AG04450 (cell line): ENCODE measurements at regions not wholly inside any gene's neighbourhood (a gene's known extent, or its start where the extent isn't known, plus 50 kb on each side); places are given as distances from the start of the nearest gene placed in this dataset.

Source experiments
- CTCF ChIA-PET: fragments of 300-600, 350-600 bp; formaldehyde crosslinking; extraction: SDS; loops from one replicate; lab custom pipeline; 2022; ENCODE audit warnings: antibody characterized with exemption, inconsistent platforms; lab: Charles Lee
- POLR2A ChIA-PET: fragments of 350-600 bp; formaldehyde crosslinking; extraction: SDS; loops from one replicate; lab custom pipeline; 2021; ENCODE audit warnings: antibody characterized with exemption, inconsistent platforms; lab: Yijun Ruan, JAX
- DNase-seq: peaks from one replicate; pipeline ENCODE4 v3.0.0-alpha.2; 2011; ENCODE audit warnings: low read depth, low spot score
- H3K27ac ChIP-seq: one replicate; pipeline ENCODE4 v1.5.1; 2012; ENCODE audit warnings: low read depth, low read length, control low read depth
- H3K27me3 ChIP-seq: one replicate; pipeline ENCODE4 v1.6.0; 2012; ENCODE audit warnings: low read length; ENCODE audit not compliant: control insufficient read depth, insufficient read depth
- H3K4me3 ChIP-seq: 2 replicates; pipeline ENCODE4 v1.5.1; 2011; ENCODE audit warnings: mild to moderate bottlenecking, low read depth, low read length, control low read depth
- H3K9me3 ChIP-seq: 2 replicates; pipeline ENCODE4 v1.5.1; 2012; ENCODE audit warnings: low read length; ENCODE audit not compliant: control insufficient read depth, insufficient read depth
- TF ChIP-seq, protein P1 (sequence below): IDR thresholded peaks from 2 replicates; pipeline ENCODE4 v1.5.1; 2011; ENCODE audit warnings: low read depth, low read length, control low read depth, inconsistent platforms

DNA sequence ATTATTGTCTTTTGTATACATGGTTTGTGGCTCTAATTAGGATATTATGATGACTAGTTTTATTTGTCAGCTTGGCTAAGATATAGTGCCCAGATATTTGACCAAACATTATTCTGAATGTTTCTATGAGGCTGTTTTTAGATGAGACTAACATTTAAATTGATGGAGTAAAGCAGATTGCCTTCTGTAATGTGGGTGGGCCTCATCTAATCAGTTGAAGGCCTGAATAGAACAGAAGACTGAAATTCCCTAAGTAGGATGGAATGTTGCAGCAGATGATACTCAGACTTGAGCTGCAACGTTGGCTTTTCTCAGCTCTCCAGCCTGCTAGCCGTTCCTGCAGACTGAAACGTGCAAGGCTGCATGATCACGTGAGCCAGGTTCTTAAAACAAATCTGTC is 546.5 kb downstream of the EDEM1 start:
- ChIA-PET POLR2A (no interaction called here), CTCF (no interaction called here)

DNA sequence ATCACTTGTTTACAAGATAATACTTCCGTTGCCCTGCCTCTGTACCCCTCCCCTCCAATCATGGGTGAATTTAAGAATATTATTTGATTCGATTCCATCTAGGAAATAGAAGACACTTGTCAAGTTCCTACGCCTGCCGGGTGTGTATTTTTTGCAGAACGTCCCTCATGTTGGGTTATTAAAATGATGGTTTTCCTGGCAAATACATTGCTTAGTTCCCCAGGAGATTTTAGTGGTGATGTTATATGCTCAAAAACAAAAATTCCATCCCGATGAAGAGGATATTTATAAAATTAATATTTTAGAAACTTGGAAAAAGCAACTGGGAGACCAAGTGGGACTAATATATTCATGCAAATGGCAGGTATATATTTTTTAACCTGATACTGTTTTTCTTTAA is 548.4 kb downstream of the EDEM1 start:
- DNase-seq = no peak
- ChIA-PET POLR2A (no interaction called here), CTCF (no interaction called here)
- TF ChIP-seq, protein P1, sequence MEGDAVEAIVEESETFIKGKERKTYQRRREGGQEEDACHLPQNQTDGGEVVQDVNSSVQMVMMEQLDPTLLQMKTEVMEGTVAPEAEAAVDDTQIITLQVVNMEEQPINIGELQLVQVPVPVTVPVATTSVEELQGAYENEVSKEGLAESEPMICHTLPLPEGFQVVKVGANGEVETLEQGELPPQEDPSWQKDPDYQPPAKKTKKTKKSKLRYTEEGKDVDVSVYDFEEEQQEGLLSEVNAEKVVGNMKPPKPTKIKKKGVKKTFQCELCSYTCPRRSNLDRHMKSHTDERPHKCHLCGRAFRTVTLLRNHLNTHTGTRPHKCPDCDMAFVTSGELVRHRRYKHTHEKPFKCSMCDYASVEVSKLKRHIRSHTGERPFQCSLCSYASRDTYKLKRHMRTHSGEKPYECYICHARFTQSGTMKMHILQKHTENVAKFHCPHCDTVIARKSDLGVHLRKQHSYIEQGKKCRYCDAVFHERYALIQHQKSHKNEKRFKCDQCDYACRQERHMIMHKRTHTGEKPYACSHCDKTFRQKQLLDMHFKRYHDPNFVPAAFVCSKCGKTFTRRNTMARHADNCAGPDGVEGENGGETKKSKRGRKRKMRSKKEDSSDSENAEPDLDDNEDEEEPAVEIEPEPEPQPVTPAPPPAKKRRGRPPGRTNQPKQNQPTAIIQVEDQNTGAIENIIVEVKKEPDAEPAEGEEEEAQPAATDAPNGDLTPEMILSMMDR = no peak
- H3K27me3 ChIP-seq = no peaks in the 10 kb centered on the region
- no peak overlapping the region for H3K27ac ChIP-seq
- H3K4me3 ChIP-seq = no peak overlapping the region
- peaks cover 13% of the 10 kb centered on the region; the same call in 1 of the 2 replicates for H3K9me3 ChIP-seq

More for the DNA sequence above, 546.5 kb downstream of the EDEM1 start:
- Histone ChIP-seq H3K27me3 (no peaks in the 10 kb centered on the region), H3K27ac (no peak overlapping the region), H3K9me3 (peaks cover 13% of the 10 kb centered on the region; the same call in 1 of the 2 replicates), H3K4me3 (no peak overlapping the region)
- DNase-seq = no peak
- TF ChIP-seq, protein P1 = no peak

- CTCF ChIA-PET = no interaction called here
- no peak overlapping the region for H3K4me3 ChIP-seq
- DNase-seq = no peak
- TF ChIP-seq, protein P1 = no peak
- H3K27ac ChIP-seq = no peak overlapping the region
- H3K9me3 ChIP-seq = peaks cover 5% of the 10 kb centered on the region; the same call in 1 of the 2 replicates
- no peaks in the 10 kb centered on the region for H3K27me3 ChIP-seq
- POLR2A ChIA-PET = no interaction called here
These were observed 551.9 kb downstream of the EDEM1 start for GRCh38 chr3:5739299-5739935.

DNA sequence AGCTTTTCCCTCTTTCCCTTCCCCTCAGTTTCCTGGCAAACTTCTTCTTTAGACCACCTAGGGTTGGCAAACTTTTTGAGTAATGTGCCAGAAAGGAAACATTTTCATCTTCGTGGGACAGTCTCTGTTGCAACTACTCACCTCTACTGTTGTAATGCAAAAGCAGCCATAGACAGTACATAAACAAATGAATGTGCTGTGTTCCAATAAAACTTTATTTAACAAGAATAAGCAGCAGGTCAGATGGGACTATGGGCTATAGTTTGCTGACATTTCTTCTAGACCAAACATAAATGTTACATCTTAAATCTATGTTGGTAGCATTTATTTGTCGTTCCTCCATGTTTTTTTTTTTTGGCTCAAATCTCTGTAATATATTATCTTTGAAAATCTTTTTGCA is 552.4 kb downstream of the EDEM1 start:
- CTCF ChIA-PET = no interaction called here
- Histone ChIP-seq H3K4me3 (no peak overlapping the region), H3K27me3 (no peaks in the 10 kb centered on the region), H3K27ac (no peak overlapping the region), H3K9me3 (peaks cover 5% of the 10 kb centered on the region; the same call in 1 of the 2 replicates)
- POLR2A ChIA-PET = no interaction called here
- no peak for DNase-seq
- TF ChIP-seq, protein P1 = no peak

DNA sequence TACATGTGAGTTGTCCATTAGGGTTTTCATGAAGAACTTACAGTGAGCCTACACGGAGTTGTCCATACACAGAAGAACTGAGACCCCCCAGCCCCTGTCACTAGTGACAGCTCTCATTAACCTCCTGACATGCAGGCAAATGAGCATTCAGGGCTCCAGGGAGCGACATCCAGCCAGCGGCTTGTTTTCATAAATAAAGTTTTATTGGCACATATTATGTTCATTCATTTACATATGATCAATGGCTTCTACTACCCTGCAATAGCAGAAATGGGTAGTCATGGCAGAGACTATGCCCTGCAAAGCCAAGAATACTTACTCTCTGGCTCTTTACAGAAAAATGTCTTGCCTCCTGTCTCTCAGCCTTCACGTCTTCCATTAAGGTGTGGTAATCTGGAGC is 553.5 kb downstream of the EDEM1 start:
- ChIA-PET CTCF (no interaction called here), POLR2A (no interaction called here)
- no peak overlapping the region for H3K27ac ChIP-seq
- TF ChIP-seq, protein P1 = no peak
- no peak for DNase-seq
- no peaks in the 10 kb centered on the region for H3K27me3 ChIP-seq
- H3K9me3 ChIP-seq = peaks cover 5% of the 10 kb centered on the region; the same call in 1 of the 2 replicates
- no peak overlapping the region for H3K4me3 ChIP-seq
